RWPE2 (cell line): ENCODE measurements at regions not wholly inside any gene's neighbourhood (a gene's known extent, or its start where the extent isn't known, plus 50 kb on each side); places are given as distances from the start of the nearest gene placed in this dataset.

ENCODE experiments used
- ATAC-seq: fragments of 200-7000 bp; cut with Tn5 transposase; 3 replicates; pipeline ENCODE4 v1.9.1; 2021; ENCODE audit warnings: low read depth
- DNase-seq: peaks from one replicate; pipeline ENCODE4 v3.0.0-alpha.2; 2020; ENCODE audit warnings: low spot score
- H3K27ac ChIP-seq: fragments of 450-650 bp; 2 replicates; pipeline ENCODE4 v1.5.1; 2017; ENCODE audit warnings: mild to moderate bottlenecking; ENCODE audit not compliant: poor library complexity, severe bottlenecking
- H3K27me3 ChIP-seq: fragments of 250-450 bp; sonication (Bioruptor Pico); 2 replicates; pipeline ENCODE4 v1.5.1; 2021; ENCODE audit warnings: mild to moderate bottlenecking, moderate library complexity; ENCODE audit not compliant: insufficient read depth, poor library complexity, severe bottlenecking
- H3K36me3 ChIP-seq: fragments of 250-450 bp; sonication (Bioruptor Pico); 2 replicates; pipeline ENCODE4 v1.5.1; 2020; ENCODE audit warnings: low read depth, mild to moderate bottlenecking, moderate library complexity
- H3K4me1 ChIP-seq: fragments of 250-450 bp; sonication (Bioruptor Pico); 2 replicates; pipeline ENCODE4 v1.5.1; 2021; ENCODE audit warnings: mild to moderate bottlenecking, moderate library complexity; ENCODE audit not compliant: insufficient read depth, poor library complexity, severe bottlenecking
- H3K4me3 ChIP-seq: fragments of 250-450 bp; sonication (Bioruptor Pico); 2 replicates; pipeline ENCODE4 v1.5.1; 2021; ENCODE audit warnings: mild to moderate bottlenecking, moderate library complexity; ENCODE audit not compliant: severe bottlenecking
- H3K9me3 ChIP-seq: fragments of 250-450 bp; sonication (Bioruptor Pico); 2 replicates; pipeline ENCODE4 v1.5.1; 2021; ENCODE audit warnings: mild to moderate bottlenecking, moderate library complexity; ENCODE audit not compliant: severe bottlenecking
- TF ChIP-seq, protein P1 (sequence below): fragments of 450-650 bp; IDR thresholded peaks from one replicate; pipeline ENCODE4 v1.5.1; 2017; ENCODE audit warnings: mild to moderate bottlenecking, moderate library complexity; ENCODE audit not compliant: poor library complexity, severe bottlenecking

DNA sequence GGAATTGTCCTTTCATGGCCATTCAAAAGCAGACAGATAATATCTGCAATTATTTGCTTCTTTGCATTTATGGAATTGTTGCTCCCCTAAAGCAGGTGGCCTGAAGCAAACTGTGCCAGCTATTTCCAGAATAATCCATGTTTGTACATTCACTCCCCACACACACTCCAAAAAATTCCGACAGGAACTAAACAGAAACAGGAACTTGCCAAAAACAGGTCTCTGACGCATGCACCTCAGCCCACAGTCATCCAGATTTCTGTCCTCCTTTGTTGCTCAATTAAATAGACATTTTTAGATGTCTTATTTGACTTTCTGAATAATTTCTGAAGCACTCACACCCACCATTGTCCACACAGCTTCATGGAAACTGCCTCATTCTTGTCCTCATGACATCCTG, 71.5 kb upstream of the EDNRA start:
- Histone ChIP-seq H3K36me3 (no peaks in the 10 kb centered on the region), H3K4me1 (no peaks in the 10 kb centered on the region), H3K27me3 (no peaks in the 10 kb centered on the region), H3K4me3 (no peak overlapping the region), H3K9me3 (no peaks in the 10 kb centered on the region), H3K27ac (no peak overlapping the region)
- TF ChIP-seq, protein P1, sequence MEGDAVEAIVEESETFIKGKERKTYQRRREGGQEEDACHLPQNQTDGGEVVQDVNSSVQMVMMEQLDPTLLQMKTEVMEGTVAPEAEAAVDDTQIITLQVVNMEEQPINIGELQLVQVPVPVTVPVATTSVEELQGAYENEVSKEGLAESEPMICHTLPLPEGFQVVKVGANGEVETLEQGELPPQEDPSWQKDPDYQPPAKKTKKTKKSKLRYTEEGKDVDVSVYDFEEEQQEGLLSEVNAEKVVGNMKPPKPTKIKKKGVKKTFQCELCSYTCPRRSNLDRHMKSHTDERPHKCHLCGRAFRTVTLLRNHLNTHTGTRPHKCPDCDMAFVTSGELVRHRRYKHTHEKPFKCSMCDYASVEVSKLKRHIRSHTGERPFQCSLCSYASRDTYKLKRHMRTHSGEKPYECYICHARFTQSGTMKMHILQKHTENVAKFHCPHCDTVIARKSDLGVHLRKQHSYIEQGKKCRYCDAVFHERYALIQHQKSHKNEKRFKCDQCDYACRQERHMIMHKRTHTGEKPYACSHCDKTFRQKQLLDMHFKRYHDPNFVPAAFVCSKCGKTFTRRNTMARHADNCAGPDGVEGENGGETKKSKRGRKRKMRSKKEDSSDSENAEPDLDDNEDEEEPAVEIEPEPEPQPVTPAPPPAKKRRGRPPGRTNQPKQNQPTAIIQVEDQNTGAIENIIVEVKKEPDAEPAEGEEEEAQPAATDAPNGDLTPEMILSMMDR: no peak
- ATAC-seq (no peak), DNase-seq (no peak)

DNA sequence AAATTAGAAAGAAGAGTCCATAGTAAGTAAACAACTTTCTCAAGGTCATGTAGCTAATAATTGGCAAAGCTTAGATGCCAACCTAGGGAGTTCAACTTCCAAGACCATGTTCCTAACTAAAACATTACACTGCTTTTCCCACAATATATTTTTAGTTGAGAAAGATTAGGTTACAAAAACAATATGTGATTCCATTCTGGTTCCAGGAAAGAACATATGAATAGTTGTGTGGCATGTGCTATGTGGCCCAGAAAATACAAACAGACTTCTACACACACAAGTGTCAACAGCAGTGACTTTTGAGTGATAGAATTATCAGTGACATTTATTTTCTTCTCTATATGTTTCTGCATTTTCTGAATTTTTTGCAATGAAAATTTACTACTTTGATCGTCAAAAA, 62.7 kb upstream of the EDNRA start:
- ATAC-seq (no peak), DNase-seq (no peak)
- Histone ChIP-seq H3K4me3 (no peak overlapping the region), H3K27ac (no peak overlapping the region), H3K4me1 (no peaks in the 10 kb centered on the region), H3K9me3 (no peaks in the 10 kb centered on the region), H3K36me3 (no peaks in the 10 kb centered on the region), H3K27me3 (no peaks in the 10 kb centered on the region)
- TF ChIP-seq, protein P1: no peak

- Histone ChIP-seq H3K27ac (no peak overlapping the region), H3K36me3 (no peaks in the 10 kb centered on the region), H3K27me3 (no peaks in the 10 kb centered on the region), H3K4me1 (no peaks in the 10 kb centered on the region), H3K4me3 (no peak overlapping the region), H3K9me3 (no peaks in the 10 kb centered on the region)
- TF ChIP-seq, protein P1: no peak
- DNase-seq (no peak), ATAC-seq (no peak)
These were observed 59.4 kb upstream of the EDNRA start for GRCh38 chr4:147421456-147421855.

GRCh38 chr4:147423229-147423628, 57.7 kb upstream of the EDNRA start:
- Histone ChIP-seq H3K27ac (no peak overlapping the region), H3K4me3 (no peak overlapping the region), H3K9me3 (no peaks in the 10 kb centered on the region), H3K27me3 (no peaks in the 10 kb centered on the region), H3K36me3 (no peaks in the 10 kb centered on the region), H3K4me1 (peaks cover 4% of the 10 kb centered on the region)
- TF ChIP-seq, protein P1: no peak
- no peak for DNase-seq
- no peak for ATAC-seq

DNA sequence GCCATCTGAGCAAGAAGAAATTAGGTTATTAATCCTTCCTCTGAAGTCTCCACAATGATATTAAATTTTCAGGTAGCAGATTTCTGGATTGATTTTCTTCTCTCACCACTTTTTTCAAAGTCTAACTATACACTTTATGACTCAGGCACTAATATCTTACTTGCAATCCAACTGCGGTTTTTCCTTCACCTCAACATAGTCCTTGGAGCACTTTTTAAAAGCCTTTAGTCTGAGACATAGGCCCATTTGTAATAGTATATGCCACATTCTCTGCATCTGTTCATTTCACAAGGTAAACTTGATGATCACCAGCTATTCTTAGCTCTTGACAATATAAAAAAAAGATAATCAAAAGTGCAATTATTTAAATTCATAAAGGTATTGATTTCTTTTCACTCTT, 55.9 kb upstream of the EDNRA start:
- ATAC-seq (no peak), DNase-seq (no peak)
- Histone ChIP-seq H3K27me3 (no peaks in the 10 kb centered on the region), H3K27ac (no peak overlapping the region), H3K4me3 (no peak overlapping the region), H3K36me3 (no peaks in the 10 kb centered on the region), H3K4me1 (peaks cover 8% of the 10 kb centered on the region), H3K9me3 (no peaks in the 10 kb centered on the region)
- TF ChIP-seq, protein P1: no peak
